ENCODE measurements at regions not wholly inside any gene's neighbourhood (a gene's known extent, or its start where the extent isn't known, plus 50 kb on each side); places are given as distances from the start of the nearest gene placed in this dataset.

- H3K27me3 ChIP-seq (ENCODE audit: control insufficient read depth, insufficient read depth, low read length) = no peaks in the 10 kb centered on the region
- no peak overlapping the region for H3K9ac ChIP-seq (ENCODE audit: low read length in 3 of 3)
- intact Hi-C loops (cut with DNase I) = no loop called here
- no peaks in the 10 kb centered on the region for H3K36me3 ChIP-seq (ENCODE audit: control insufficient read depth in 2 of 3, insufficient read depth in 3 of 3, low read length in 3 of 3)
- H3K9me3 ChIP-seq (ENCODE audit: control insufficient read depth in 2 of 3, insufficient read depth in 1 of 3, low read length in 3 of 3) = no peaks in the 10 kb centered on the region
- peak; percentile 57 for TF ChIP-seq CTCF (IDR thresholded peaks at IDR 0.05; ENCODE audit: borderline replicate concordance, extremely low read depth, insufficient read depth)
- no peak overlapping the region for H3K4me3 ChIP-seq (ENCODE audit: low read length in 3 of 3)
- FAIRE-seq (no peak), DNase-seq (peak in 4 of 5 donors; percentile 72 to 83 (median 78))
- no peaks in the 10 kb centered on the region for H3K4me1 ChIP-seq (ENCODE audit: control insufficient read depth in 2 of 3, insufficient read depth in 2 of 3, low read depth in 1 of 3, low read length in 3 of 3)
- H3K27ac ChIP-seq (ENCODE audit: low read depth in 2 of 2, low read length in 2 of 2) = no peak overlapping the region
These were observed 130.0 kb upstream of the KCNJ15 start for GRCh38 chr21:38126666-38127303.

GRCh38 chr21:38129711-38130110, 127.1 kb upstream of the KCNJ15 start:
- intact Hi-C loops (cut with DNase I) = no loop called here
- no peak for FAIRE-seq
- H3K9ac ChIP-seq (ENCODE audit: low read length in 3 of 3) = no peak overlapping the region
- no peak overlapping the region for H3K4me3 ChIP-seq (ENCODE audit: low read length in 3 of 3)
- no peak overlapping the region for H3K27ac ChIP-seq (ENCODE audit: low read depth in 2 of 2, low read length in 2 of 2)
- H3K4me1 ChIP-seq (ENCODE audit: control insufficient read depth in 2 of 3, insufficient read depth in 2 of 3, low read depth in 1 of 3, low read length in 3 of 3) = no peaks in the 10 kb centered on the region
- H3K36me3 ChIP-seq (ENCODE audit: control insufficient read depth in 2 of 3, insufficient read depth in 3 of 3, low read length in 3 of 3) = no peaks in the 10 kb centered on the region
- no peaks in the 10 kb centered on the region for H3K9me3 ChIP-seq (ENCODE audit: control insufficient read depth in 2 of 3, insufficient read depth in 1 of 3, low read length in 3 of 3)
- no peak for TF ChIP-seq CTCF (IDR thresholded peaks at IDR 0.05; ENCODE audit: borderline replicate concordance, extremely low read depth, insufficient read depth)
- no peaks in the 10 kb centered on the region for H3K27me3 ChIP-seq (ENCODE audit: control insufficient read depth, insufficient read depth, low read length)
- no peak for DNase-seq

- Histone ChIP-seq H3K27me3 (ENCODE audit: control insufficient read depth, insufficient read depth, low read length) (no peaks in the 10 kb centered on the region), H3K27ac (ENCODE audit: low read depth in 2 of 2, low read length in 2 of 2) (no peak overlapping the region), H3K36me3 (ENCODE audit: control insufficient read depth in 2 of 3, insufficient read depth in 3 of 3, low read length in 3 of 3) (no peaks in the 10 kb centered on the region), H3K9me3 (ENCODE audit: control insufficient read depth in 2 of 3, insufficient read depth in 1 of 3, low read length in 3 of 3) (no peaks in the 10 kb centered on the region), H3K4me3 (ENCODE audit: low read length in 3 of 3) (no peak overlapping the region), H3K9ac (ENCODE audit: low read length in 3 of 3) (no peak overlapping the region), H3K4me1 (ENCODE audit: control insufficient read depth in 2 of 3, insufficient read depth in 2 of 3, low read depth in 1 of 3, low read length in 3 of 3) (no peaks in the 10 kb centered on the region)
- DNase-seq (no peak), FAIRE-seq (no peak)
- intact Hi-C loops (cut with DNase I) = no loop called here
- no peak for TF ChIP-seq CTCF (IDR thresholded peaks at IDR 0.05; ENCODE audit: borderline replicate concordance, extremely low read depth, insufficient read depth)
These were observed 123.6 kb upstream of the KCNJ15 start for GRCh38 chr21:38133240-38133639.
